Smooth muscle cell of the brain vasculature (primary cell): ENCODE measurements at regions not wholly inside any gene's neighbourhood (a gene's known extent, or its start where the extent isn't known, plus 50 kb on each side); places are given as distances from the start of the nearest gene placed in this dataset.
"Not testable (repeated sequence)": the region's sequence is repeated elsewhere in the genome, so short reads cannot be mapped to it uniquely, and the experiment has no call there.

Source experiments
- DNase-seq: peaks from one replicate; pipeline ENCODE4 v3.0.0-alpha.2; 2012; ENCODE audit warnings: low read depth, low spot score

DNA sequence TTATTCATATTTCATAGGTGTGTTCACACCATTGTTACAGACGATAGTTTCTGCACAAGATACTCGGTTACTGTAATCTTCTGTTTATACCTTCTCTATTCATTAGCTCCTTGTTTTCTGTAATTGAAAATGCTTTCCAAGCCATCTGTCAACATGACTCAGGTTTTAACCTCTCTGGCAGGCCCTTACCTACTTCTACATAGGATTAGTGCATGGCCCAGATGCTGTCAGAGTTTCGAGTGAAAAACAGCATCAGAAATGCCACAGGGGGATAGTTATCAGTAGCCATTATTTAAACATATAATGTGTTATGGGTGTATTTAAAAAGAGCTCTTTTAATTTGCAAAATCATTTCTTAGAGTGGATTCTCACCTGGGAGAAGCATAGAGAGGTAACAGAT lies 596.4 kb downstream of the FBXO15 start:
- no peak for DNase-seq

DNA sequence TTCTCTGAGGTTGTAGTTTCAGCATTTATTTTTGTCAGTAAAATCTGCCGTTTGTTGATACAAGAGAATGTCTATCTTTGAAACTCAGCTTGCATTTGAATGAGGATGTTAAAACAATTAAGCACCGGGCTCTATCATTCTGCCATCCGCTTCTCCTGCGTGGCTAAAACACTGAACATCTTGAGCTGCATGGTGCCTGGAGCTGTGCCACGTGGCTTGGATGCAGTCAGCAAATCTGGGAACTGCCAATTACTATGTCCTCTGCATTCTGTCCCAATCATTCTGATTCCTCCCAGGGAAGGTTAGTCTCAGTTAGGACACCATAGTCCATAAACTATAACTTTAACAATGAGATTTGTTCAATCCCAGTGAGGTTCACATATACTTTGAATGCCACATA lies 598.4 kb downstream of the FBXO15 start:
- no peak for DNase-seq

DNA sequence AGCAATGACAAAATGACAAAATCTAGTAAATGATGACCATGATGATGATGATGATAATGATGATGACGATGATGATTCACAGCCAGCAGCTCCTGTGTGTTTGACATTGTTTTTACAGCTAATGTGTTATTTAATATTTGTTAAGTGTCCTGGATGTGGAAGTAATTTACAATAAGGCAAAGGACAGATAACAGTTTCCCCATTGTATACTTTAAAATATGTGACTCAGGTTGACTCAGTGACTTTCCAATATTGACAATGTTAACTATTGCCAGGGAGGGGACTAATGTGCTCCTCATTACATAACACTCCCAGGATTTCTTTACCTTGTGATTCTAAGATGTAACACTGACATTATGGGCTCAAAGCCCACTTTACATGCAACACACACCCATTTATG lies 602.2 kb downstream of the FBXO15 start:
- DNase-seq, result no peak

DNA sequence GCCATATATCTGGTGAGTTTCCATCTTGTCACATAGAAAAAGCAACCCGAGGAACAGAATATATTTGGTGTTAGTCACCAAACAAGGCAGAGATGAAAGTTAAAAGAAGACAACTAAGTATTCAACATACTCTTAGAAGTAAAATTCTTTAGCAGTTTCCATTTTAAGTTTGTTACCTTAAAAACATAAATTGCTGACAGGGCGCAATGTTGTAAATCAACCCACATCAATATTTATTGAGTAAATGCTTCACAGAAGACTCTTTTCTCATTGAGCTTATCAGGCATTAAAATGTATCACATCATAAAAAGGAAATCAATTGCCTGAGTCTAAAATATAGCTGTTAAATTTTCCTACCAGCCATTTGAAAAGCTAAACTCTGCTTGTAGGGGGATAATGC lies 603.0 kb downstream of the FBXO15 start:
- no peak for DNase-seq

DNA sequence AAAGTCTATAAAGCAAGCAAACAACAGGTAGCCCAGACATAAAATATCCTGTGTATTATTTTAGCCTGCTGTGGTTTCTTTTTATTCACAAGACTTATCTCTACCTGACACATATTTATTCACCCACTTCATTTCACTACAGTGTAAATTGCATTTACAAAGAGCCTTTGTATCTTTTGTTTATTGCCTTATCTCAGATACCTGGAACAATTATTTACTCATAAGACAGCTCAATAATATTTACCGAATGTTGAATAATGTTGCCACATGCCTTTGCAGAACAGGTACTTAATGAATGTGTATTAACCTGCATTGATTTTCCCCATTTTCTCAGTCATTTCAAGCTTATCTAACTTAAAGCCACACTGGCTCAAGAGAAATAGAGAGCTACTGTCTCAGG lies 603.6 kb downstream of the FBXO15 start:
- no peak for DNase-seq

DNA sequence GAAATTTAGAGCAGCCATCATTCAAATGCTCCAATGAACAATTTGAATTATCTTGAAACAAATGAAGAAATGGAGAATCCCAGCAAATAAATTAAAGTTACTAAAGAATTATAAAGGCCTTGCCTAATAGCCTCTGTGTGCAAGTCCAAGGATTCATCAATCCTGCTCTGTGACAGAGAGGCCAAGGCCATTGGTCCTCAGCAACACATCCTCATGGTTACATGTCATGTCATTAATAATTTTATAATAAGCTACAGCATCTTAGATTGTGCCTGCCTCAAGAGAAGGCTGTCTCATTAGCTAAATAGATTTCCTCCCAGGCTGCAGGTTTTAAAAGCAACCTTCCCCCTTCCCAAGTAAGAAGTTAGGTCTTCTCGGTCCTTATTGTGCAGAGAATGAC lies 611.6 kb downstream of the FBXO15 start:
- no peak for DNase-seq

DNA sequence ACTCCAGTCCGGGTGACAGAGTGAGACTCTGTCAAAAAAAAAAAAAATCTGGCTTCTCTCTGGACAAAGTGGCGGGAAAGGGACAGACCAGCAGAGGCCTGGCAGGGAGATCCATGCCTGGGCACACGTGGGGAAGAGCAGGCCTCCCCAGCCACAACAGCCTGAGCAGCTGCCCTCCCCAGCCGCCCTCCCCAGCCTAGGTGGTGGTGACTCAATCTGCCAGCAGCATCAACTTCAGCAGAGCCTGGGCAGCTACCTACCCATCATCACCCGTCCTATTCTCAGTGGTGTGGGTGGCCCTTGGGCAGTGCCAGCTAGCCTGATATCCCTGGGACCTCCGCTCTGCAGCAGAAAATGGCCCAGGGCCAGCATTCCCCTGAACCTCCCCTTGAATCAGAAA lies 612.4 kb downstream of the FBXO15 start:
- DNase-seq, result no peak

DNA sequence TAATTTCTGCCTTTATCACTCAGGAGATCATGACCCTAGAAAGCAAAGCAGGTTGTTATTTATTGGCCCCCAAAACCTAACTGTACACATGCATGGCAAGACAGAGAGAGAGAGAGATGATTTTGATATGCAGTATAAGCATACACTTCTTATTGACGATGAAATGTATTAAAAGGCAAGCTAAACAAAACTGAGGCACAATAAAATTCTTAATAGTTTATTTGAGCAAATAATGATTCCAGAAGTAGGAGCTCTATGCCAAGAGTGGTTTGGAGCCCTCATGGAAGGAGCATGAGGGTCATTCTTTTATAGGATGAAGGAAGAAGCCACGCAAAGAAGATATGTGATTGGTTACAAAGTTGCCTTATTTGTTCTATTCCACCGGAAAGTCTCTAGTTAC lies 616.0 kb downstream of the FBXO15 start:
- no peak for DNase-seq

DNA sequence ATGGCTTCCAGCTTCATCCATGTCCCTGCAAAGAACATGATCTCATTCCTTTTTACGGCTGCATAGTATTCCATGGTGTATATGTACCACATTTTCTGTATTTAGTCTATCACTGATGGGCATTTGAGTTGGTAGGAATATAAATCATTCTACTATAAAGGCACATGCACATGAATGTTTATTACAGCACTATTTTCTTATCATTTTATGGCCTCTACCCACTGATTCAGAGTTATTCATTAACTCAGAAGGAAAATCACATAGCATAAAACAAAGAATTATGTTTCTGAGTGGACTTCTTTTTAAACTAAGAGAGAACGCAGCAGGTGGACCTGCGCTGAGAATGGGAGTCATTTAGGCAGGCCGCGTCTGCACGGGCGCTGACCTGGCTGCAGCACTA lies 619.6 kb downstream of the FBXO15 start:
- no peak for DNase-seq

DNA sequence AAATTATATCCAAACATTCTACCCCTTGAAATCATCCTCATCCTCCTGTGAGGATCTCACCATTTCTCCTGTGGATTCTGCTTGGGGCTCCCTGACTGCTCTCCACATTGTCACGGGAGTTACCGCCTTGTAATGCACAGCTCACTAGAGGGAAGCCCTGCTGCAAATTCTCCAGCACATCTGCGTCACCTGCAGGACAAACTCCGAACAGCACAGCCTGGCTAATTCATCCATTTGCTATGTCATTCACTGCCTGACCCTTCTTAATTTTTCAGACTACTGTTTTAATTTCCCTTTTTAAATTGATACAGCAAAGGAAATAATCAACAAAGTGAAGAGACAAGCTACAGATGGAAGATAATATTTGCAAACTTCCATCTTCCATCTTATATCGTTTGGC lies 627.4 kb downstream of the FBXO15 start:
- no peak for DNase-seq

DNA sequence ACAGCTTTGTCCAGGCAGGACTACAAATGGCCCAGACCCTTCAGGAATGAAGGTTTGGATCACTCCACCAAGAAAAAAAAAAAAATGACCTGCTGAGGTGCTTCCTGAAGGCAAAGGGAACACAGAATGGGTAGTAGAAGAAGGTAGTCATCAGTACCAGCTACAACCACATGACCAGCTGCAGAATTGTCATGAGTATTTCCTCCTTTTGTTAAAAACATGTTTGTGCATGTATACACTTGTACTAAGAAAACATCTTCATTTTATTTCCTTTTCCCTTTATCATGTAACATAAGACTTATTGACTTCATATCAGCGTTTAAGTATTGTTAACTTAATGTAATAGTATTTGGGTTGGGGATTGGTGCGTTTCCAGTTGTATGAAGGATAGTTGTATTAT lies 631.6 kb downstream of the FBXO15 start:
- not testable (repeated sequence) for DNase-seq

DNA sequence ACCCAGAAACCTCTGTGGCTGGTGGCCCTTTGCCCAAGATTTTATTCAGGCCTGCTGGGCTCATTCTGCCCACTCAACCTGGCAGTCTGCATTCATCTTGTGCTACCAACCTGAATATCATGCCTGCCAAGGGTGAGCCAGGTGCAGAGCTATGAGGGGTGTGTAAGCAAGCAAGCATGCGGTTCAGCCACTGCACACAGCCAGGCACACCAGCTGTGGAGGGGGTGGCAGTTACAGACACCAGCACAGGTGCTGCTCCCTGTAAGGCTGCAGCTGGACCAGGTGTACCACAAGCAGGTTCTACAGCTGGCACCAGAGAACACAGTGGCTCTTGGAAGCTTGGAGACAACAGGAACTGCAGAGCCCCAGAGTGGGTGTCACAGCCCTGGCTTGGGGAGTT lies 633.2 kb downstream of the FBXO15 start:
- DNase-seq, result no peak

DNA sequence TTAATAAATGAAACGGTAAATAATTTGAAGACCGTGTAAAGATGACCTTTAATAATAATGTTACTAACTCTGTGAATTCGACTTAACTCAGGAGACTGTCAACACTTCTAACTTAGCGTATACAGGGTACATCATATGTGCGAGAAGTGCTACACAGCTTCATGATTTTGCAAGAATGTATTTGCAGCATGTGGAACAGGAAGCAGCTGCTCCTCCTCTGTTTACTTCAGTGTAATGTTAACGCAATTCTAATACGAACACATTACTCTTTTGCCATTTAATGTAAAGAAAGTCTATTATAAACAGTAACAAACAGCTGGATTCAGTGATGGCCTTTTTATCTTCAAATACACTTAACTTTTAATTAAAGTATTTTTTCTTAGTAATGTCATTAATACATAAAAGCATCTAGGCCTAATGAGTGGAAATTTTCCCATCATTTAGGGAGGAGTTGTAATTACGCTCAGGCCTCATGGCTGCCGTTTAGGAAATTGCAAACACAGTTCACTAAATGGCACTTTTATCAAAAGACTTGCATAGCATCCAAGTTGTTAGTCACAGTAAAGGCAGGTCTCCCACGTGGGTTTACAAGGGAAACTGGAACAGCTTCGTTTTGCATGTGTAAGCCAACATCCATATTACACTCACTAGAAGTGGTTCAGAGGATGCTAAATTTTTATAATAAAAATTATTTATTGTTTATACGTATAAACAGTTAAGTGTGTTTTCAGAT lies 635.7 kb downstream of the FBXO15 start:
- DNase-seq, result no peak

DNA sequence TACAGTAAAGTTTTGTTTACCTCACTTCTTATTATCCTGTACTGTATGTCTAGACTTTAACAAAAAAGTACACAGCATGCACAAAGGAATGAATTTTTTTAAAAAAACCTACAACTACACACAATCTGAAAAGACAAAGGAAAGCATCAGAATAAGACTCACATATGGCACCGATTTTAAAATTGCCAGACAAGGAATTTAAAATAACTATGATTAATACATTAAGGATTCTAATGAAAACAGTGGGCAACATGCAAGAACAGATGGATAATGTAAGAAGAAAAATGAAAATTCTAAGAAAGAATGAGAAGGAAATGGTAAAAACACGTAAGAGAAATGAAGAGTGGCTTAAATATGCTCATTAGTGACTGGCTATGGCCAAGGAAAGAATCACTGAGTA lies 638.2 kb downstream of the FBXO15 start:
- DNase-seq, result no peak

DNA sequence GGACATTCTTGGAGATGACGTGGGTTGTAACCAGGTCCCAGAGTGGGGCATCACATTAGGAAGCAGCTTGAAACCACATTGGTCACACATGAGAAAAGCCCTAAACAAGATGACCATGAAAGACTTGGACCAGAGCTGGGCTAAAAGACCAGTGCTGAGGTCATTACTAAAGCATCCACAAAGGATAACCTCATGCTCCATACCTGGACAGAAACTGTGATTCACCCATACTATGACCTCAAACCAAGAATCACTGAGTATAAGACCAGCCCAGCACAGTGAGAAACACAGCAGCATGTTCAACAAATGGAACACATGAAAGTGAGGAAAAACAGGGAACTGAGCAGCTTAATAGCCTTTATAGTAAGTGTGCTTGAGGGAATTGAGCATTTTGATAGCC lies 635.5 kb upstream of the NETO1 start:
- DNase-seq, result no peak

DNA sequence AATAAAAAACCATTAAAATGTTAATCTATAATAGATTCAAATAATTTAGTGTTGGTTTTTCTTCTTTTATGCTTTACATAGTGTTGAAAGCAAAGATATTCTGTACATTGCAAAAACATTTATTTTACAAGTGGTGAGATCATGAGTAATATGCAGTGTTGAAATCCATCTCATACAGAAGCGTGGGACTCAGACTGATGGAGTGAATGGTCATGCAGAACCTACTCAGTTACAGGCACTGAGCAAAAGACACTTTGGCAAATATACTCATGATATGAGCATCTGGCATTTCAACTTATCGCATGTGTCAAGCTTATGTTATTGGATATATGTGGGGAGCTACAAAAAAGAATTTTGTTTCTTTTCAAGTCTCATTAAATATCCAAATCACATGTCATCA lies 620.2 kb upstream of the NETO1 start:
- DNase-seq, result no peak

DNA sequence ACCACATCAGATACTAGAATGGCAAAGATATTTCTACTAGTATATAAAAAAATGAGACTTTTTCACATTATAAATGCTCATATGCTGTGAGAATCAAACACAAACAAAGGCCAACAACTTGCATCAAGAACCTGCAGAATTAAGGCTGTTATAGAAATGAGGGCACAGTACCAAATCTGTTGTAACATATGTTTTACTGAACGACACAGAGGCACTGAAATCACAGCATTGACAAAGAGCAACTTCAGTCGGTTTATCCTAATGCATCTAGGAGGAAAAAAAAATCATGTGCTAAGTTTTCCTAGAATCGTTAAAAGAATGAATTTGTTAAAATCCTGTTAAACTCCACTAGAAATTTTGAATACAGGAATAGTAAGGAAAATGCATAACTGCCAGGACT lies 617.4 kb upstream of the NETO1 start:
- DNase-seq, result no peak

DNA sequence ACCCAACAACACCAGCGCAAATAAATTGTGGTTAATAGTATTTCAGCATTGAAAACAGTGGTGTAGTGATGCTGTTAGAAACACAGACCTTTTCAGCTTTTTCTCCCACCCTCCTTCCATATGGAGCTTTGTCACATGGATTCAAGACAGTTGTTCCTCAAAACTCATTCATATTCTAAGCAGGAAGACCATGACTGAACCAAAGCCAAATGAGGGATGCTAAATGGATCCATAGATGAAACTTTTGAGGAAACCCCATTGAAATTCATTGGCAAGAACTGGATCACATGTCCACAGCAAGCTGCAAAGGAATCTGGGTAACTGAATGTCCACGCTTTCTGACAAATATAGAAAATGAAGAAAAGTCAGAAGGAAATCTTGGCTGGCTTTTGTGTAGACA lies 615.1 kb upstream of the NETO1 start:
- DNase-seq, result no peak

DNA sequence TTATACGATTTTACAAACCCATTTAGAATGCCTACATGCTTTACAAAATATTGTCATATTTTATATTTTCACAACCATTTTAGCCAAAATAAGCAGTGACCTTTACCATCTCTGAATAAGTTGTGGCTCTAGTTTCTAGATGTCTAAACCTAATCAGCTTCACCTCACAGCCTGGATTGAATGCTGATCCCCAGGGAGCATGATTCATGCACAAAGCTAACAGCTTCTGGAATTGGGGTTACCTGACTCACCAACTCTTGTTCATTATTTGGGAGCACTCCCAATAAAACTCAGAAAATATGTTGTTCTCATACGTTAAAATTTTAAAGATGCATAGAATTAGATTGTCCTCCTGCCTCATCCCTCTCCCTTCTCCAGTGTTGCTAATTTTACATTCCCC lies 611.7 kb upstream of the NETO1 start:
- peak; percentile 18 for DNase-seq

DNA sequence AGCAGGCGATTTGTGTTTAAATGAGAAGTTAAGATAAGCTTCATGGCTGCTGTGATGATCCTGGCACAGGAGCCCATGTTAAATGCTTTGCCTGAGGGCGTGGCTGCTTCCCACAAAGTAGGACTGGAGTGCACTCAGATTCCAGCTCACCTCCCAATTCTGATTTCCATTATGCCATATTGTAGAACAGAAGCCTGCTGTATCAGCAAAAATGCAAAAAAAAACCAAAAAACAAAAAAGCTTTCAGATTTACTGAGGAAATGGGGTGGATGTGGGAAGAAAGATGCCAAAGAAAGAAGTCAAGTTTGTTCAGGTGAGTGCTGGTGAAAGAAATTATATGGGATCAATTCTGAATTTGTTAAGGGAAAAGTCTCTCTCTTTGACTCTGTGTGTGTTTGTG lies 610.4 kb upstream of the NETO1 start:
- no peak for DNase-seq

DNA sequence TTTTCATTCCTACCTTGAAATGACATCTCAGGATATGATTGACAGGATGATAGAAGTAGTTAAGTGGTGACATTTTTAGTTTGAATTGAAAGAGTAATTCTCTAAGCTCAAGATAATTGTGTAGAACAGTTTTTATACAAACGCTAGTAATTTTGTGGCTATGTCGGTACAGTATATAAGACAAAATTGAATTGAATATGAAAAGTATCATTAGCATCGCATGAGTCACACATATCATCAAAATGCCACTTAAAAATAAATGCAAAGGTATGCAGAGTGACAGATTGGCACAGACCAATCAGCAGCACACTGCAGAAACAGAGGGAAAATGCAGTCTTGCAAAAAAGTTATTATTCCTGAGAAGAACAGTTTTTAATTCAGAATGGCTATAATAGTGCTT lies 608.2 kb upstream of the NETO1 start:
- DNase-seq, result no peak

DNA sequence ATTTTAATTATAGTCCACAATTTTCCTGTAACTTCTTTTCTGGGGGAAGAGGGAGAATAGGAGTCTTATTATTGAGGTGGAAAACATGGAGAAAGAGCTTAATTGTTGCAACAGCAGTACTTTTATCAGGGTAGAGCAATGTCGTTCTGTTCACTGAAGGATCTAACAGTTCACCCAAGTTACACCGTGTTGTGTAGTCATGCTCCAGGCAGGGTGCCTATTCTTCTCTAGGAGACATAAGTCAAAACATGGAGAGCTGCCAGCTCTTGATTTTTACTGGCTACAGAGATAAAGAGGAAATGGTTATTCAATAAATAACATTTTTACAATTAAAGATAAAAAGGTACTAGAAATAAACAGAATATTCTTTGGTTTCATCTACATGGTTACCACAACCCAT lies 594.3 kb upstream of the NETO1 start:
- DNase-seq, result peak; percentile 67

DNA sequence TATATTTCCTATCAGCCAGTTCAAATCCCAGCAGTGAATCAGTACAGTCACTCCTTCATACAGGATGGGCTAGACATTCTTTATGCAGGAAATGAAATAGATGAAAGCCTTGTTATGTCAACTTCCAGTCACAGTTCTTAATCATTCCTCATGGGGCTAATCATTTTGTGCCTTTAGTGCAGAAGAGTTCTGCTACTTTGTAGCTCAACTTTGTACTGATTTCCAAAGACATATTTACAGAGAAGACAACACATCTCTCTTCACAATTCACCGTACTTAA lies 593.9 kb upstream of the NETO1 start:
- no peak for DNase-seq

DNA sequence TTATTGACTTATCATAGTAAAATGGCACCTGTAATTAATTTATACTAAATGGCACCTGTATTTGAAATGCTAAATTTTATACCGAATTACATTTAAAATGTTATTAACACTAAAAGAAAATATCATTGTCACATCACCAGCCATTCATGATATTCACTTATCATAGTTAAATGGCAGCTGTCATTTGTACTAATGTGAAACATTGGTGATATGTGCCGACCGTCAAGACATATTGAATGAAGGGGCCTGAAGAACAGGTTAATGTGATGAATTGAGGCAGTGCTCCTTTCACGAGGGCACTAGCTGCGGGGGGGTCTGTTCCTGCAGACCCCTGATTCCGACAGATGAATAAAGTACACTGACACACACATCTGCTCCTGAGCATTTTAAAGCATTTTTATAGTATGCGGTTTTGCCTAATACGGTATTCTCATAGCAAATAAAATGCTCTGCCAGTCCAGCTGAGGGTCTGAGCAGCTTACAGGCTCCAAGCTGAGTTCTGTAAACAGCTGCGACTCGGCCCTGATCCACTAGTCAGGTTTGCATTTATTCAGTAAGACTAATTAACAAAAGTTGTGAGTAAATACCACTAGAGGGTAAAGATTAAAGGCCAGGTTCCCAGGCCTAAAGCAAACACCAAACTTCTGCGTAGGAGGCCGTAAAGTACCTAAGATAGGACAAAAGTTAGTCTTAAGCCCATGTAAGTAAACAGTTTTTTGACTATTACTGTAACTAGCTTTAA lies 593.4 kb upstream of the NETO1 start:
- DNase-seq, result no peak
